Activated B cell treated with CpG ODN at 0.5 μM for 24 hours (primary cell): ENCODE measurements at regions not wholly inside any gene's neighbourhood (a gene's known extent, or its start where the extent isn't known, plus 50 kb on each side); places are given as distances from the start of the nearest gene placed in this dataset.

Experiments
- ATAC-seq: fragments of 200-7000 bp; cut with Tn5 transposase; one replicate; pipeline ENCODE4 v1.10.0; 2021; ENCODE audit warnings: low read depth, mild to moderate bottlenecking, moderate library complexity
- CTCF ChIA-PET: fragments of 350-600 bp; sonication (Branson Sonifier 250); formaldehyde crosslinking; loops from one replicate; lab custom pipeline; 2021; ENCODE audit warnings: antibody characterized with exemption; lab: Charles Lee
- POLR2A ChIA-PET: fragments of 350-600 bp; sonication (Branson Sonifier 250); formaldehyde crosslinking; loops from one replicate; lab custom pipeline; 2021; ENCODE audit warnings: antibody characterized with exemption; lab: Charles Lee
- DNase-seq: peaks from one replicate; pipeline ENCODE4 v3.0.0; 2022
- H3K27ac Mint-ChIP-seq: one replicate; pipeline ENCODE4 v1.8.0; 2020; ENCODE audit warnings: mixed read lengths
- H3K27me3 Mint-ChIP-seq: one replicate; pipeline ENCODE4 v1.8.0; 2021; ENCODE audit warnings: mixed read lengths
- H3K36me3 Mint-ChIP-seq: one replicate; pipeline ENCODE4 v1.8.0; 2021; ENCODE audit warnings: low read depth, mixed read lengths
- H3K4me1 Mint-ChIP-seq: one replicate; pipeline ENCODE4 v1.8.0; 2021; ENCODE audit warnings: mixed read lengths
- H3K4me3 Mint-ChIP-seq: one replicate; pipeline ENCODE4 v1.8.0; 2020; ENCODE audit warnings: mild to moderate bottlenecking, mixed read lengths
- H3K9me3 Mint-ChIP-seq: one replicate; pipeline ENCODE4 v1.8.0; 2020; ENCODE audit warnings: mixed read lengths
- intact Hi-C: fragments of 100-400 bp; cut with micrococcal nuclease; formaldehyde crosslinking; loops from one replicate; pipeline ENCODE4 v1.15.1; 2024
- TF ChIP-seq, protein P1 (sequence below): fragments of 200-600 bp; IDR thresholded peaks from one replicate; pipeline ENCODE4 v1.8.0; 2022; ENCODE audit warnings: antibody characterized with exemption, mild to moderate bottlenecking

GRCh38 chr17:71208111-71208704, 912.6 kb upstream of the SOX9 start:
- H3K9me3 Mint-ChIP-seq: peaks cover 10% of the 10 kb centered on the region
- no peaks in the 10 kb centered on the region for H3K4me1 Mint-ChIP-seq
- ATAC-seq (no peak), DNase-seq (no peak)
- ChIA-PET POLR2A (no interaction called here), CTCF (no interaction called here)
- intact Hi-C loops: no loop called here
- H3K27ac Mint-ChIP-seq: no peak overlapping the region
- H3K36me3 Mint-ChIP-seq: no peaks in the 10 kb centered on the region
- no peaks in the 10 kb centered on the region for H3K27me3 Mint-ChIP-seq
- TF ChIP-seq, protein P1, sequence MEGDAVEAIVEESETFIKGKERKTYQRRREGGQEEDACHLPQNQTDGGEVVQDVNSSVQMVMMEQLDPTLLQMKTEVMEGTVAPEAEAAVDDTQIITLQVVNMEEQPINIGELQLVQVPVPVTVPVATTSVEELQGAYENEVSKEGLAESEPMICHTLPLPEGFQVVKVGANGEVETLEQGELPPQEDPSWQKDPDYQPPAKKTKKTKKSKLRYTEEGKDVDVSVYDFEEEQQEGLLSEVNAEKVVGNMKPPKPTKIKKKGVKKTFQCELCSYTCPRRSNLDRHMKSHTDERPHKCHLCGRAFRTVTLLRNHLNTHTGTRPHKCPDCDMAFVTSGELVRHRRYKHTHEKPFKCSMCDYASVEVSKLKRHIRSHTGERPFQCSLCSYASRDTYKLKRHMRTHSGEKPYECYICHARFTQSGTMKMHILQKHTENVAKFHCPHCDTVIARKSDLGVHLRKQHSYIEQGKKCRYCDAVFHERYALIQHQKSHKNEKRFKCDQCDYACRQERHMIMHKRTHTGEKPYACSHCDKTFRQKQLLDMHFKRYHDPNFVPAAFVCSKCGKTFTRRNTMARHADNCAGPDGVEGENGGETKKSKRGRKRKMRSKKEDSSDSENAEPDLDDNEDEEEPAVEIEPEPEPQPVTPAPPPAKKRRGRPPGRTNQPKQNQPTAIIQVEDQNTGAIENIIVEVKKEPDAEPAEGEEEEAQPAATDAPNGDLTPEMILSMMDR: no peak
- no peak overlapping the region for H3K4me3 Mint-ChIP-seq

- Mint-ChIP-seq H3K27me3 (no peaks in the 10 kb centered on the region), H3K27ac (no peak overlapping the region), H3K36me3 (no peaks in the 10 kb centered on the region), H3K4me1 (no peaks in the 10 kb centered on the region), H3K9me3 (peaks cover 18% of the 10 kb centered on the region), H3K4me3 (no peak overlapping the region)
- intact Hi-C loops: no loop called here
- no peak for ATAC-seq
- ChIA-PET POLR2A (no interaction called here), CTCF (no interaction called here)
- DNase-seq: no peak
- TF ChIP-seq, protein P1: no peak
Observed at GRCh38 chr17:71213936-71214335, 906.9 kb upstream of the SOX9 start.

GRCh38 chr17:71217769-71218168, 903.1 kb upstream of the SOX9 start:
- Mint-ChIP-seq H3K4me1 (no peaks in the 10 kb centered on the region), H3K27ac (no peak overlapping the region), H3K27me3 (no peaks in the 10 kb centered on the region), H3K36me3 (no peaks in the 10 kb centered on the region), H3K9me3 (peaks cover 15% of the 10 kb centered on the region), H3K4me3 (no peak overlapping the region)
- DNase-seq (no peak), ATAC-seq (no peak)
- ChIA-PET CTCF (no interaction called here), POLR2A (no interaction called here)
- TF ChIP-seq, protein P1: no peak
- intact Hi-C loops: no loop called here

DNA sequence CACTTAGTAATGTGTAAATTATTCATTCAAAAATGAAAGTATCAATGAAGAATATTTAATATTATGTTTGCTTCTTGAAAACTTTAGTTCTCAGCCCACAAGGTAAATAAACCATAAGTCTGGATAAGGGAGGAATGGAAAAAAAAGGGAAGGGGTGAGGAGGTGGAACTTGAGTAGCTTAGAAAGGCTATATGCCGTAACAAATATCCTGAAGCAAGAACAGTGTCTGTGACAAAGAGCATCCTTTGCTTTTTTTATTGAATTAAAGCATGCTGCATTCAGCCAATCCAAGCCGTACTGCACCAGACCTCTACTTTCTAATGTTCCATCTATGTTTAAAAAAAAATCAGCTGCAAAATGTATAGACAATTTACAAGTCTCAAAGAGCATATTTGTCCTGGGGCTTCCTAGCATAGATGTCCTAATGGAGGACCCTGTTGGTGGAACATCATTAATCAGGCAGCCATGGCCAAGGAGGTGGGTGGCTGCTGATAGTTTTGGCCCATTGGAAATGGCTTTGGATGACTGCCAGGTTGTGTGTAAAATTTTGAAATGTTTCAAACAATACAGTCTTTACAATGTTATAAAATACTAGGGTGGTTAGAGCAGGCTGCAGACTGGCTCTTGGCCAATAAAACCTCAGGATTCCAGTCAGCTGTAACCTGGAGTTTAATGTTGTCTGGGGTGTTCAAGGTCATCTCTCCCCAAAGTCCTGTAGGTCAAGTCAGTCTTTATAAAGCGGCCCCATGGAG, 895.8 kb upstream of the SOX9 start:
- TF ChIP-seq, protein P1: no peak
- Mint-ChIP-seq H3K4me1 (no peaks in the 10 kb centered on the region), H3K36me3 (no peaks in the 10 kb centered on the region), H3K4me3 (no peak overlapping the region), H3K9me3 (peaks cover 3% of the 10 kb centered on the region), H3K27me3 (no peaks in the 10 kb centered on the region), H3K27ac (no peak overlapping the region)
- DNase-seq (no peak), ATAC-seq (no peak)
- CTCF ChIA-PET: no interaction called here
- POLR2A ChIA-PET: no interaction called here
- intact Hi-C loops: no loop called here

DNA sequence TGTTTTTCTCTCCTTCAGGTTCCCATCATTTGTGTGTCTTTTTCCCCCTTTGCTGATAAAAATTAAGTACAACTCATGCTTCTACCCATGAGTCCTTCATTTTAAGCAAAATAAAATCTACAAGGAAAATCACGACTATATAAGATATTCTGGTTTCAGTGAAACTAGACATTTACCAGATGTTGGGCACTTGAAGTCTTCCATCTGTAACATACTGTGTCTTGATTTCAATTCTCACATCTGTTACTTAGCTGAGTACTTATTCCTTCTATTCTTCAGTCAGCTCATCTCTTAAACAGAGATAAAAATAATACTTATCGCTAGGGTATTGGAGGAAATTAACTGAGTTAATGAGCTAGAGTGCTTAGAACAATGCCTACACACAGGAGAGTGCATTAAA, 893.0 kb upstream of the SOX9 start:
- POLR2A ChIA-PET: no interaction called here
- CTCF ChIA-PET: no interaction called here
- Mint-ChIP-seq H3K4me3 (no peak overlapping the region), H3K27ac (no peak overlapping the region), H3K4me1 (no peaks in the 10 kb centered on the region), H3K27me3 (no peaks in the 10 kb centered on the region), H3K9me3 (peaks cover 8% of the 10 kb centered on the region), H3K36me3 (no peaks in the 10 kb centered on the region)
- intact Hi-C loops: no loop called here
- ATAC-seq: no peak
- TF ChIP-seq, protein P1: no peak
- no peak for DNase-seq
